ENCODE measurements at regions not wholly inside any gene's neighbourhood (a gene's known extent, or its start where the extent isn't known, plus 50 kb on each side); places are given as distances from the start of the nearest gene placed in this dataset.

DNA sequence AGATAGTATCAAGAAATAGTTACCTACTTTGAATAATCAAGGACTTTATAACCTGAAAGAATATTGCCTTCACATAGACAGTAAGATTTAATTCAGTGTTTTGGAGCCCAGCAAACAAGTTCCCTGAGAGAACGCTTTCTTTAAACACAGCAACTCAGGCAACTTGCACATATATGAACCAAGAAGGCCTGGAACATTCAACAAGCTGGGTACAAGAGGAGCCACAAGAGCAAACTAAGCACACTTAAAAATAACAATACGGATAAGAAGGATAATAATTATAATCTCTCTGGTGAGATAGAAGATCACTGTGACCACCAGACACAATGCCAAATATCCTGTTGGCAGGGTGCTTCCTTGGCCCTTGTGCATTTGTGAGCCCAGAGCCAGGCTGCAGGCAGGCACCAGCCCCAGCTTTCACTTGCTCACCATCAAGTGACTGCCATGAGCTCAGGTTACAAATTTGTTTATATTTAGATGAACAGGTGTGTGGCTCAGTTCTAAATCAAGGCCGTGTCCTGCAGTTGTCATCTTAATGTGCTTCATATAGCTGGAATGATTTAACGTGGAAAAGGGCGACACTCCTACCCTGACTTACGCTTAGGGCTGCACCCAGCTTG, 446.6 kb downstream of the IRS1 start:
- Histone ChIP-seq H3K27ac (no peak overlapping the region), H3K4me3 (no peak overlapping the region)
- TF ChIP-seq, protein P1, sequence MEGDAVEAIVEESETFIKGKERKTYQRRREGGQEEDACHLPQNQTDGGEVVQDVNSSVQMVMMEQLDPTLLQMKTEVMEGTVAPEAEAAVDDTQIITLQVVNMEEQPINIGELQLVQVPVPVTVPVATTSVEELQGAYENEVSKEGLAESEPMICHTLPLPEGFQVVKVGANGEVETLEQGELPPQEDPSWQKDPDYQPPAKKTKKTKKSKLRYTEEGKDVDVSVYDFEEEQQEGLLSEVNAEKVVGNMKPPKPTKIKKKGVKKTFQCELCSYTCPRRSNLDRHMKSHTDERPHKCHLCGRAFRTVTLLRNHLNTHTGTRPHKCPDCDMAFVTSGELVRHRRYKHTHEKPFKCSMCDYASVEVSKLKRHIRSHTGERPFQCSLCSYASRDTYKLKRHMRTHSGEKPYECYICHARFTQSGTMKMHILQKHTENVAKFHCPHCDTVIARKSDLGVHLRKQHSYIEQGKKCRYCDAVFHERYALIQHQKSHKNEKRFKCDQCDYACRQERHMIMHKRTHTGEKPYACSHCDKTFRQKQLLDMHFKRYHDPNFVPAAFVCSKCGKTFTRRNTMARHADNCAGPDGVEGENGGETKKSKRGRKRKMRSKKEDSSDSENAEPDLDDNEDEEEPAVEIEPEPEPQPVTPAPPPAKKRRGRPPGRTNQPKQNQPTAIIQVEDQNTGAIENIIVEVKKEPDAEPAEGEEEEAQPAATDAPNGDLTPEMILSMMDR (IDR thresholded peaks at IDR 0.05), result no peak
- no peak for DNase-seq (ENCODE audit: low spot score)

- H3K4me3 ChIP-seq, result no peak overlapping the region
- no peak overlapping the region for H3K27ac ChIP-seq
- no peak for DNase-seq (ENCODE audit: low spot score)
- TF ChIP-seq, protein P1 (IDR thresholded peaks at IDR 0.05), result no peak
Measured at GRCh38 chr2:226351711-226352110, 447.9 kb downstream of the IRS1 start.

DNA sequence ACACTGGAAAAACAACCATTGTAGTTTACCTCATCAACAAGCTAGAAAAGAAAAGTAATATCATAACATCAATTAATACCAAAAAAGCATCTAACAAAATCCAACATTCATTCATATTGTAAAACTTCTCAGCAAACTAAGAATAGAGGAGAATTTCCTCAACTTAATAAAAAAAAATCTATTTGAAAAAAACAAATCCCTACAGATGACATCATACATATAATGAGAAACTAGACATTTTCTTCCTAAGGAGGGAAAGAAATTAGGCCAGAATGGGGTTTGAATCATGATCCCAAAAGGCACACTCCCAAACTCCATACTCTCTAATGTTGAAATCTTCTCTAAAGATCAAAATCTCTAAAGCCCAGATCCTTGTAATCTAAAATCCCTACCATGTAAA, 460.0 kb downstream of the IRS1 start:
- TF ChIP-seq, protein P1 (IDR thresholded peaks at IDR 0.05), result no peak
- Histone ChIP-seq H3K4me3 (no peak overlapping the region), H3K27ac (no peak overlapping the region)
- DNase-seq (ENCODE audit: low spot score), result no peak

- DNase-seq (ENCODE audit: low spot score), result no peak
- TF ChIP-seq, protein P1 (IDR thresholded peaks at IDR 0.05), result no peak
- Histone ChIP-seq H3K27ac (no peak overlapping the region), H3K4me3 (no peak overlapping the region)
Measured at GRCh38 chr2:226338825-226339224, 460.8 kb downstream of the IRS1 start.

GRCh38 chr2:226337941-226338600, 461.5 kb downstream of the IRS1 start:
- no peak overlapping the region for H3K4me3 ChIP-seq
- TF ChIP-seq, protein P1 (IDR thresholded peaks at IDR 0.05), result no peak
- H3K27ac ChIP-seq, result no peak overlapping the region
- no peak for DNase-seq (ENCODE audit: low spot score)

DNA sequence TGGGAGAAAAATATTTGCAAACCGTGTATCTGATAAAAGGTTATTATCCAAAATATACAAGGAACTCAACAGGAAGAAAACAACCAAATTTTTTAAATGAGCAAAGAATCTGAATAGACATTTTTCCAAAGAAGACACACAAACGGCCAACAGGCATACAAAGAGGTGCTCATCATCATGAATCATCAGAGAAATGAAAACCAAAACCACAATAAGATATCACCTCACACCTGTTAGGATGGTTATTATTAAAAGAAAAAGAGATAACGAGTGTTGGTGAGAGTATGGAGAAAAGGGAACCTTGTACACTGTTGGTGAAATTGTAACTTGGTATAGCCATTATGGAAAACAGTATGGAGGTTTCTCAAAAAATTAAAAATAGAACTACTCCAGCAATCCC, 463.3 kb downstream of the IRS1 start:
- Histone ChIP-seq H3K4me3 (no peak overlapping the region), H3K27ac (no peak overlapping the region)
- TF ChIP-seq, protein P1 (IDR thresholded peaks at IDR 0.05), result no peak
- DNase-seq (ENCODE audit: low spot score), result no peak

Measured in coronary artery (tissue), 2 donors.